ENCODE measurements at regions not wholly inside any gene's neighbourhood (a gene's known extent, or its start where the extent isn't known, plus 50 kb on each side); places are given as distances from the start of the nearest gene placed in this dataset.

DNA sequence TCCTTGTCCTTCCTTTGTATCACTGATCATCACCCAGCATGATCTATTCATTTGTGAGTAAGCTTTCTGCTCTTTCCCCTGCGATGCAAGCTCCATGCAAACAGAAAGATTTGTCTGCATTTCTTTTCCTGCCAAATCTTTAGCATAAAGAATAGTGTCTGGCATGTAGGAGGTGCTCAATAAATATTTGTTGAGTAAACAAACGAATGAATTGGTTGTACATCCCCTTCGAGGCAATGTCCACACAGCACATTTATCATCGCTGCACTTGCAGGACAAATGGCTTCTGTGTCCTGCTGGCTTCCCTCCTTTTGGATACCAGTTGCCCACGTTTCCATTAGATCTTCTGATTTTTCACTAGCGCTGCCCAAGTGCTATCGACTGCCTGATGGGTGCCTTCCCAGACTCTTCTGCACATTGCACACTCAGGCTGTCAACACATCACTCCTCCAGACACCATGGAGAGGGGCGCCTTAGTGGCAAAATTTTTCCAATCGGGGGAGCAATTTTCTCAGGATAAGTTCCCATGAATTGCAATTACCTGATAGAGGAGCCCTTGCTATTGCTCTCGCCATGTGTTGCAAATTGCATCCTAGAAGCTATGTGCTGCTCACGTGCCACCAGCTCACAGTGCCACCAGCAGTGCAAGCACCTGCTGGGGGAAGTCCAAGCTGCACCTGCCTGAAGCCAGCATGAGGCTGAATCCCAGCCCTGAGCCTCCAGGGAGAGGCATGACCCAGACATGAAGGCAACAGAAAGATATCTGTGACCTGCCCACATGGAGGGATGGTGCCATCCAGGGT lies 206.6 kb downstream of the KIF26A start:
- Histone ChIP-seq H3K4me2 (no peak overlapping the region), H3F3A (ENCODE audit: insufficient read depth, low read depth) (no peaks in the 10 kb centered on the region), H3K79me2 (ENCODE audit: low read depth) (no peaks in the 10 kb centered on the region), H3K27me3 (ENCODE audit: insufficient read depth, low read depth) (peaks cover 69% of the 10 kb centered on the region), H3K4me1 (replicated peaks; ENCODE audit: insufficient read depth) (no peaks in the 10 kb centered on the region), H3K4me3 (no peak overlapping the region), H2AFZ (no peak overlapping the region), H4K20me1 (ENCODE audit: insufficient read depth) (no peaks in the 10 kb centered on the region), H3K9me3 (ENCODE audit: insufficient read depth, low read depth) (no peaks in the 10 kb centered on the region), H3K9me2 (ENCODE audit: insufficient read depth) (no peaks in the 10 kb centered on the region), H3K36me3 (ENCODE audit: low read depth) (no peaks in the 10 kb centered on the region), H3K27ac (no peak overlapping the region)
- intact Hi-C loops (cut with micrococcal nuclease; ENCODE audit: unreplicated experiment): no loop called here
- TF ChIP-seq, protein P1, sequence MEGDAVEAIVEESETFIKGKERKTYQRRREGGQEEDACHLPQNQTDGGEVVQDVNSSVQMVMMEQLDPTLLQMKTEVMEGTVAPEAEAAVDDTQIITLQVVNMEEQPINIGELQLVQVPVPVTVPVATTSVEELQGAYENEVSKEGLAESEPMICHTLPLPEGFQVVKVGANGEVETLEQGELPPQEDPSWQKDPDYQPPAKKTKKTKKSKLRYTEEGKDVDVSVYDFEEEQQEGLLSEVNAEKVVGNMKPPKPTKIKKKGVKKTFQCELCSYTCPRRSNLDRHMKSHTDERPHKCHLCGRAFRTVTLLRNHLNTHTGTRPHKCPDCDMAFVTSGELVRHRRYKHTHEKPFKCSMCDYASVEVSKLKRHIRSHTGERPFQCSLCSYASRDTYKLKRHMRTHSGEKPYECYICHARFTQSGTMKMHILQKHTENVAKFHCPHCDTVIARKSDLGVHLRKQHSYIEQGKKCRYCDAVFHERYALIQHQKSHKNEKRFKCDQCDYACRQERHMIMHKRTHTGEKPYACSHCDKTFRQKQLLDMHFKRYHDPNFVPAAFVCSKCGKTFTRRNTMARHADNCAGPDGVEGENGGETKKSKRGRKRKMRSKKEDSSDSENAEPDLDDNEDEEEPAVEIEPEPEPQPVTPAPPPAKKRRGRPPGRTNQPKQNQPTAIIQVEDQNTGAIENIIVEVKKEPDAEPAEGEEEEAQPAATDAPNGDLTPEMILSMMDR (conservative IDR thresholded peaks at IDR 0.05): no peak
- TF ChIP-seq EZH2 (IDR thresholded peaks at IDR 0.05; ENCODE audit: low read depth): no peak
- ChIA-PET CTCF (no interaction called here), POLR2A (ENCODE audit: unreplicated experiment) (no interaction called here)
- BruUV-seq (replicated peaks): no TSS peak
- no peak for DNase-seq

DNA sequence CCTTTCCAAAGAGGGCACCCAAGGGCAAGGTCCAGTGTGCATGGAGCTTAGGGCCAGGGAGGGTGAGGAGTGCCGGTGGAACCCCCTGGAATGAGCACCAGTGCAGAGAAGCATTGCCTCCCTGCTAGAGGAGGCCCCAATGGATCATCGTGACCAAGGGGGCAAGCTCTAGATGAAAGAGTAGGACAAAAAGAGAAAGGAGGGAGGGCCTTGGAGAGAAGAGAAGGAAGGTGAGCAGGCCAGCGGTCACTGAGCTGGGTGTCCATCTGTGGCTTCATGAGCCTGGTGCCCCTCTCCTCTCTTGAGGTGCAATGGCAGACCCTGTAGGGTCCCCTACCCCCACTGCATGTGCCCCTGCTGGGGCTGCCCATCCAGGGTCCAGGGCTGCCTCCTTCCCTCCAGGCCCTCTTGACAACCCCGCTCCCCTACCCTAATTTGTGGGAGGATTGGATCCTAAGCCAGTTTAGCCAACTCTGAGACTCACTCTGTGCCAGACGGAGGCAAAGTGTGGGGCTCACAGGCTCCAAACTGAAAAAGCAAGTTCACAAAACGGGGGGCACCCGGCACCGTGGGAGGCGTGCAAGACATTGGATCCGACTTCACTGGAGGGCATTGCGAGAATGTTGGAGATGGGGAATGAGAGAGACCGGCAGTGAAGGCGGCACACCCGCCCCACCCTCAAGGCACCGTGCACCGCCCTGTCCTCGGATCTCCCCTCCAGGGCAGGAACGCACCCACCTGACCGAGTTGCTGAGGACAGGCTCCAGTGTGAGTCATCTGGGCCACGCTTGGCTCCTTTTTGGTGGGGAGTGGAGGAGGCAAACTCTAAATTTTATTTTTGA lies 207.5 kb downstream of the KIF26A start:
- no peak overlapping the region for H3K4me3 ChIP-seq
- TF ChIP-seq EZH2 (IDR thresholded peaks at IDR 0.05; ENCODE audit: low read depth): no peak
- TF ChIP-seq, protein P1 (conservative IDR thresholded peaks at IDR 0.05): no peak
- no peaks in the 10 kb centered on the region for H3K36me3 ChIP-seq (ENCODE audit: low read depth)
- DNase-seq: no peak
- H3K27me3 ChIP-seq (ENCODE audit: insufficient read depth, low read depth): peaks cover 77% of the 10 kb centered on the region
- POLR2A ChIA-PET (ENCODE audit: unreplicated experiment): no interaction called here
- no peaks in the 10 kb centered on the region for H3K9me2 ChIP-seq (ENCODE audit: insufficient read depth)
- no TSS peak for BruUV-seq (replicated peaks)
- no peak overlapping the region for H3K4me2 ChIP-seq
- H3F3A ChIP-seq (ENCODE audit: insufficient read depth, low read depth): no peaks in the 10 kb centered on the region
- H4K20me1 ChIP-seq (ENCODE audit: insufficient read depth): no peaks in the 10 kb centered on the region
- intact Hi-C loops (cut with micrococcal nuclease; ENCODE audit: unreplicated experiment): no loop called here
- H3K4me1 ChIP-seq (replicated peaks; ENCODE audit: insufficient read depth): no peaks in the 10 kb centered on the region
- H3K27ac ChIP-seq: no peak overlapping the region
- no peak overlapping the region for H2AFZ ChIP-seq
- CTCF ChIA-PET: no interaction called here
- H3K9me3 ChIP-seq (ENCODE audit: insufficient read depth, low read depth): no peaks in the 10 kb centered on the region
- no peaks in the 10 kb centered on the region for H3K79me2 ChIP-seq (ENCODE audit: low read depth)

DNA sequence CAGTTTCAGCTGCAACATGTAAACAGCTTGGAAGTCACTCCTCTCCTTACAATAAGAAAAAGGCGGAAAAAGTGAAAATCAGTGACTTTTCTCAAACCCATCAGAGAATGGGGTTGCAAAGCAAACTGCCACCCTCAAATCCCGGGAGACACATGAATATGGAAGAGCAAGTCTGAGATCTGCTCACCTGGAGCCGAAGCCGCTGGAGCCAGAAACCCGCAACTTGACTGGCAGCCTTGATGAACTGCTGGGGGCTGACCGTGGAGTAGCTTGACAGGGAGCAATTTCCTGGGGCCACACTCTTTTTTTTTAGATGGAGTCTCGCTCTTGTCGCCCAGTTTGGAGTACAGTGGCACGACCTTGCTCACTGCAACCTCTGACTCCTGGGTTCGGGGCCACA lies 208.2 kb downstream of the KIF26A start:
- ChIA-PET POLR2A (ENCODE audit: unreplicated experiment) (no interaction called here), CTCF (no interaction called here)
- BruUV-seq (replicated peaks): no TSS peak
- Histone ChIP-seq H3K9me3 (ENCODE audit: insufficient read depth, low read depth) (no peaks in the 10 kb centered on the region), H3K79me2 (ENCODE audit: low read depth) (no peaks in the 10 kb centered on the region), H3F3A (ENCODE audit: insufficient read depth, low read depth) (no peaks in the 10 kb centered on the region), H3K4me1 (replicated peaks; ENCODE audit: insufficient read depth) (no peaks in the 10 kb centered on the region), H3K27me3 (ENCODE audit: insufficient read depth, low read depth) (peaks cover 82% of the 10 kb centered on the region), H3K9me2 (ENCODE audit: insufficient read depth) (no peaks in the 10 kb centered on the region), H4K20me1 (ENCODE audit: insufficient read depth) (0 out of 2 replicates have a peak, but pooled peaks cover 3% of the 10 kb centered on the region), H2AFZ (no peak overlapping the region), H3K27ac (no peak overlapping the region), H3K4me3 (no peak overlapping the region), H3K36me3 (ENCODE audit: low read depth) (no peaks in the 10 kb centered on the region), H3K4me2 (no peak overlapping the region)
- intact Hi-C loops (cut with micrococcal nuclease; ENCODE audit: unreplicated experiment): no loop called here
- TF ChIP-seq, protein P1 (conservative IDR thresholded peaks at IDR 0.05): no peak
- no peak for TF ChIP-seq EZH2 (IDR thresholded peaks at IDR 0.05; ENCODE audit: low read depth)
- DNase-seq: no peak
